Activated T-cell treated with anti-CD3 and anti-CD28 coated beads, Interleukin-2, amount 50 U/mL, for 72 hours (primary cell): ENCODE measurements at regions not wholly inside any gene's neighbourhood (a gene's known extent, or its start where the extent isn't known, plus 50 kb on each side); places are given as distances from the start of the nearest gene placed in this dataset.

ENCODE experiments used
- ATAC-seq, 2 donors: fragments of 150-1000 bp; cut with Tn5 transposase; replicated peaks in 1 of 2; 2 replicates each; pipeline ENCODE4 v1.10.0; 2021; ENCODE audit warnings: moderate library complexity in 2 of 2, mild to moderate bottlenecking in 1 of 2
- DNase-seq, 2 donors: peaks; one replicate each; pipeline ENCODE4 v3.0.0; 2021 to 2022; ENCODE audit warnings: mixed read lengths in 1 of 2
- H3K27ac Mint-ChIP-seq: one replicate; pipeline ENCODE4 v1.8.0; 2022; ENCODE audit warnings: mild to moderate bottlenecking, moderate library complexity, mixed read lengths
- H3K27me3 Mint-ChIP-seq: one replicate; pipeline ENCODE4 v1.8.0; 2022; ENCODE audit warnings: low read depth, mixed read lengths
- H3K36me3 Mint-ChIP-seq, 2 donors: one replicate each; pipeline ENCODE4 v1.8.0; 2022; ENCODE audit warnings: mixed read lengths in 2 of 2, mild to moderate bottlenecking in 1 of 2; ENCODE audit not compliant: insufficient read depth in 2 of 2
- H3K4me1 Mint-ChIP-seq: one replicate; pipeline ENCODE4 v1.8.0; 2022; ENCODE audit warnings: low read depth, mixed read lengths
- H3K4me3 Mint-ChIP-seq, 2 donors: one replicate each; pipeline ENCODE4 v1.8.0; 2022; ENCODE audit warnings: mild to moderate bottlenecking in 2 of 2, mixed read lengths in 2 of 2, moderate library complexity in 2 of 2
- H3K9me3 Mint-ChIP-seq, 2 donors: one replicate each; pipeline ENCODE4 v1.8.0; 2022; ENCODE audit warnings: mixed read lengths in 2 of 2

GRCh38 chr2:217562871-217563480 lies 439.8 kb downstream of the TNS1 start:
- Mint-ChIP-seq H3K36me3 (peaks cover 0 to 4% of the 10 kb centered on the region in 2 donors), H3K27me3 (no peaks in the 10 kb centered on the region), H3K9me3 (peaks cover 0 to 2% of the 10 kb centered on the region in 2 donors), H3K27ac (no peak overlapping the region), H3K4me1 (no peaks in the 10 kb centered on the region), H3K4me3 (no peak overlapping the region)
- DNase-seq (no peak), ATAC-seq (no peak)

GRCh38 chr2:217559084-217559483 lies 443.7 kb downstream of the TNS1 start:
- no peak for ATAC-seq

GRCh38 chr2:217555081-217555876 lies 447.5 kb downstream of the TNS1 start:
- Mint-ChIP-seq H3K27ac (no peak overlapping the region), H3K4me3 (no peak overlapping the region), H3K36me3 (no peaks in the 10 kb centered on the region), H3K9me3 (no peaks in the 10 kb centered on the region), H3K4me1 (peaks cover 10% of the 10 kb centered on the region), H3K27me3 (no peaks in the 10 kb centered on the region)
- DNase-seq (no peak), ATAC-seq (no peak)

More at GRCh38 chr2:217559084-217559483, 443.7 kb downstream of the TNS1 start:
- Mint-ChIP-seq H3K27me3 (no peaks in the 10 kb centered on the region), H3K27ac (no peak overlapping the region), H3K9me3 (peaks cover 0 to 2% of the 10 kb centered on the region in 2 donors), H3K36me3 (peaks cover 0 to 4% of the 10 kb centered on the region in 2 donors), H3K4me3 (no peak overlapping the region), H3K4me1 (peaks cover 10% of the 10 kb centered on the region)
- no peak for DNase-seq

- no peak for ATAC-seq
- Mint-ChIP-seq H3K9me3 (no peaks in the 10 kb centered on the region), H3K27ac (no peak overlapping the region), H3K36me3 (no peaks in the 10 kb centered on the region), H3K4me1 (peaks cover 10% of the 10 kb centered on the region), H3K27me3 (no peaks in the 10 kb centered on the region), H3K4me3 (no peak overlapping the region)
- no peak for DNase-seq
Measured at GRCh38 chr2:217553679-217554078, 449.1 kb downstream of the TNS1 start.

GRCh38 chr2:217553202-217553601 lies 449.6 kb downstream of the TNS1 start:
- Mint-ChIP-seq H3K9me3 (no peaks in the 10 kb centered on the region), H3K4me1 (peaks cover 10% of the 10 kb centered on the region), H3K4me3 (no peak overlapping the region), H3K27me3 (no peaks in the 10 kb centered on the region), H3K27ac (no peak overlapping the region), H3K36me3 (no peaks in the 10 kb centered on the region)
- ATAC-seq (no peak), DNase-seq (no peak)

- no peaks in the 10 kb centered on the region for H3K27me3 Mint-ChIP-seq
- no peaks in the 10 kb centered on the region for H3K36me3 Mint-ChIP-seq
- H3K4me3 Mint-ChIP-seq: no peak overlapping the region
- no peak overlapping the region for H3K27ac Mint-ChIP-seq
- H3K4me1 Mint-ChIP-seq: peaks cover 10% of the 10 kb centered on the region
- ATAC-seq: no peak
- no peaks in the 10 kb centered on the region for H3K9me3 Mint-ChIP-seq
- no peak for DNase-seq
Measured at GRCh38 chr2:217552081-217552480, 450.7 kb downstream of the TNS1 start.

- H3K36me3 Mint-ChIP-seq: no peaks in the 10 kb centered on the region
- no peak overlapping the region for H3K4me3 Mint-ChIP-seq
- H3K27me3 Mint-ChIP-seq: no peaks in the 10 kb centered on the region
Measured at GRCh38 chr2:217551252-217551899, 451.4 kb downstream of the TNS1 start.

GRCh38 chr2:217539126-217539525 lies 463.7 kb downstream of the TNS1 start:
- Mint-ChIP-seq H3K27ac (no peak overlapping the region), H3K9me3 (peaks cover 4 to 5% of the 10 kb centered on the region in 2 donors), H3K4me1 (no peaks in the 10 kb centered on the region), H3K27me3 (no peaks in the 10 kb centered on the region), H3K4me3 (no peak overlapping the region), H3K36me3 (peaks cover 0 to 3% of the 10 kb centered on the region in 2 donors)
- DNase-seq (no peak), ATAC-seq (no peak)

More at GRCh38 chr2:217551252-217551899, 451.4 kb downstream of the TNS1 start:
- H3K4me1 Mint-ChIP-seq: peaks cover 10% of the 10 kb centered on the region
- no peaks in the 10 kb centered on the region for H3K9me3 Mint-ChIP-seq
- ATAC-seq: no peak
- H3K27ac Mint-ChIP-seq: no peak overlapping the region
- no peak for DNase-seq

DNA sequence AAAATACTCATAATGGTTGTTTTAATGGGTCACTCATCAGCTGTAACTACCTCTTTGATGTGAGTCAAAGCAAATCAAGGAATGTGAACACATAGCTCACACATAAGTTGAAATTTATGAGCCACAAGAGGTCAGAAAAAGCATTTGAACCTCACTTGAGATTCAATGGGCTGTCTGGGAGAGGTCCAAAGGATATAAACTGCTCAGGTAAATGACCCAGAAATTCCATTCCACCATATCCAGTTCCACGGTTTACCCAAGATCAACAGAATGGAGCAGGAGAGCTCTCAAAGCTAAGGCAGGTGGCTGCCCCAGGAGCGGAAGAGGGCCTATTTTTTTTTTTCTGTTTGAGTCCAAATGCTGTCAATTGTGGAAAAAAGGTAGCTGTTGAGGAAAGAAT lies 464.1 kb downstream of the TNS1 start:
- Mint-ChIP-seq H3K27me3 (no peaks in the 10 kb centered on the region), H3K9me3 (peaks cover 4 to 5% of the 10 kb centered on the region in 2 donors), H3K4me1 (no peaks in the 10 kb centered on the region), H3K36me3 (peaks cover 0 to 3% of the 10 kb centered on the region in 2 donors), H3K27ac (no peak overlapping the region), H3K4me3 (no peak overlapping the region)
- no peak for ATAC-seq
- no peak for DNase-seq

DNA sequence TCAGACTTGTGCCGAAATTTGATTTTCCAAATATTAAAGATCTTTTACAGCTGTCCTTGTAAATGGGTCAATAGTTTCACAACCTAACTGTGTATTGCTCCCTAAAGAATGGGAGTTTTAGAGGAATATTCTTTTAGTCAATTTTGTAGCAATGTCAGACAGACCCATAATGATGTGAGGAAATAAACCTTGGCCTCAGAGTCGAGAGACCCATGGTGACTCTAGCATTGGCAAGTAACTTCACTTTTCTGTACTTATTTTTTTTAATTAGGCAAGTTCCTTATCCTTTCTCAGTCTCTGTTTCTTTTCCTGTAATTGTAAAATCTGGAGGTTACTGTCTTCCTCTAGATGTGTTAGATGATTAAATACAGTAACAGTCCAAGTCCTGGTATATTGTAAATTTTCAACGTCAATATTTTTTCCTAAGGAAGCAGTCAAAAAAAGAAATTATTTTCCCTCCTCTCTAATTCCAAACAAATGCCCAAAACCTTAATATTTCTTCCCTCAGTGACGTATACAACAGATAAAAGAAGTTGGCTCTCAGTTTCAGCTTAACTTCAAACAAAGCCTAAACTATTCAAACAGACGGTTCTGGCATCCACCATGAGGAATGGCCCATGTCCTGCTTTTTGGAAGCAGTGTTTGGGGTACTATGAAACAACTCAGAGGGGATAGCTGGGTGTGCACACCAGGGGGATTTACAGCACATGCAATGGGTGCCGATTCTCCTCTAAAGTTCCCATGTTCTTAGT lies 466.7 kb downstream of the TNS1 start:
- ATAC-seq (no peak), DNase-seq (no peak)
- Mint-ChIP-seq H3K27me3 (no peaks in the 10 kb centered on the region), H3K36me3 (no peaks in the 10 kb centered on the region), H3K27ac (no peak overlapping the region), H3K9me3 (peaks cover 0 to 7% of the 10 kb centered on the region in 2 donors), H3K4me1 (no peaks in the 10 kb centered on the region), H3K4me3 (no peak overlapping the region)

DNA sequence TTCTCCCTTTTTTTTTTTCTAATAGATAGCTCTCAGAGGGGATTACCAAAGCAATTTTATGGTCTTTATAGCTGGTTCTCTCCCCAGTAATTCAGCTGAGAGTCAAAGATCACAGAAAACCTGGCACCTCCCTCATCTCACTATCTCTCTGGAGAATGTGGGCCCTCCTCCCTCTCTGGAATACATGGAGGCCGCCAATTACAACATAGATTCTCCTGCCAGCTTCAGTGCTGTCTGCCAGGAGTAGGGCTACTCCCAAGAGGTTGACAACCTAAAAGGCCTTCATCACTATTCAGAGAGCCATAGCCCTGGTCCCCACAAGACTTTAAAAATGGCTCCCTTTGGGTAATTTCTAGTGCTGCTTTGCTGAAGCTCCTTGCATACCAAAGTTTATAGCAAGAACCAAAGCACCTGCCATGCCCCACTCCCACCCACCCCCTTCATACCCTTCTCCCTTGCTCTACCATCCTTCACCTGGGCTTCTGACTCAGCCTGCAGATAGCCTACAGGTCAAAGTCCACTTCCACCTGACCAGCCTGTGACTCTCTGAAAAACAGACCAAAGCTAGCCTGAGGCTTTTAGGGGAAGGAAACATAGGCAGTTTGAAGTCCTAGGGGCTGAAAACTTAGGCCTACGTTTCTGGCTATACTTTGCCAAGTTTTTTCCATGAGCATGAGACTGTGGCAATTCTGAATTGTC lies 472.3 kb downstream of the TNS1 start:
- no peaks in the 10 kb centered on the region for H3K36me3 Mint-ChIP-seq
- ATAC-seq: no peak
- no peak overlapping the region for H3K27ac Mint-ChIP-seq
- no peak overlapping the region for H3K4me3 Mint-ChIP-seq
- no peaks in the 10 kb centered on the region for H3K4me1 Mint-ChIP-seq
- H3K27me3 Mint-ChIP-seq: no peaks in the 10 kb centered on the region
- DNase-seq: no peak
- peaks cover 0 to 7% of the 10 kb centered on the region in 2 donors for H3K9me3 Mint-ChIP-seq

- Mint-ChIP-seq H3K36me3 (no peaks in the 10 kb centered on the region), H3K4me3 (no peak overlapping the region), H3K4me1 (no peaks in the 10 kb centered on the region), H3K27ac (no peak overlapping the region), H3K9me3 (peaks cover 0 to 6% of the 10 kb centered on the region in 2 donors), H3K27me3 (no peaks in the 10 kb centered on the region)
- DNase-seq (no peak), ATAC-seq (no peak)
Measured at GRCh38 chr2:217529271-217529670, 473.5 kb downstream of the TNS1 start.
